GM23338 (cell line): ENCODE measurements at regions not wholly inside any gene's neighbourhood (a gene's known extent, or its start where the extent isn't known, plus 50 kb on each side); places are given as distances from the start of the nearest gene placed in this dataset.
A peak's percentile ranks its signal among the peaks of the same experiment; 100 is the strongest.

Experiments used
- ATAC-seq: fragments of 200-7000 bp; cut with Tn5 transposase; 3 replicates; pipeline ENCODE4 v1.9.1; 2020
- DNase-seq: peaks from one replicate; pipeline ENCODE4 v3.0.0-alpha.2; 2015; ENCODE audit warnings: low spot score
- H2AFZ ChIP-seq: fragments of 200-600 bp; sonication (generic); 2 replicates; pipeline ENCODE4 v1.8.0; 2016; ENCODE audit warnings: antibody characterized with exemption, mild to moderate bottlenecking, moderate library complexity
- H3F3A ChIP-seq: fragments of 200-600 bp; sonication (generic); replicated peaks from 2 replicates; pipeline ENCODE4 v1.8.0; 2017; ENCODE audit warnings: antibody characterized with exemption, mixed run types, low read depth
- H3K27ac ChIP-seq: fragments of 200-600 bp; sonication (generic); 2 replicates; pipeline ENCODE4 v1.6.1; 2016; ENCODE audit warnings: low read depth
- H3K27me3 ChIP-seq: fragments of 200-600 bp; sonication (generic); 2 replicates; pipeline ENCODE4 v1.8.0; 2016; ENCODE audit warnings: mild to moderate bottlenecking, mixed run types, moderate library complexity; ENCODE audit not compliant: insufficient read depth
- H3K36me3 ChIP-seq: fragments of 200-600 bp; sonication (generic); 2 replicates; pipeline ENCODE4 v1.8.0; 2016; ENCODE audit warnings: mild to moderate bottlenecking; ENCODE audit not compliant: insufficient read depth
- H3K4me1 ChIP-seq: fragments of 200-600 bp; sonication (generic); 2 replicates; pipeline ENCODE4 v1.8.0; 2016; ENCODE audit warnings: mild to moderate bottlenecking, moderate library complexity; ENCODE audit not compliant: insufficient read depth
- H3K4me2 ChIP-seq: fragments of 200-600 bp; sonication (generic); 2 replicates; pipeline ENCODE4 v1.7.1; 2017; ENCODE audit warnings: mixed run types
- H3K4me3 ChIP-seq: fragments of 200-600 bp; sonication (generic); 2 replicates; pipeline ENCODE4 v1.6.1; 2016; ENCODE audit warnings: mixed run types
- H3K79me2 ChIP-seq: fragments of 200-600 bp; sonication (generic); replicated peaks from 2 replicates; pipeline ENCODE4 v1.8.0; 2017; ENCODE audit warnings: mild to moderate bottlenecking; ENCODE audit not compliant: insufficient read depth
- H3K9me2 ChIP-seq: fragments of 200-600 bp; sonication (generic); 2 replicates; pipeline ENCODE4 v1.8.0; 2017; ENCODE audit not compliant: insufficient read depth
- H4K20me1 ChIP-seq: fragments of 200-600 bp; sonication (generic); replicated peaks from 2 replicates; pipeline ENCODE4 v1.8.0; 2017; ENCODE audit warnings: mild to moderate bottlenecking; ENCODE audit not compliant: insufficient read depth
- H3K27ac Mint-ChIP-seq: 2 replicates; pipeline ENCODE4 v1.8.0; 2020; ENCODE audit warnings: inconsistent platforms, mild to moderate bottlenecking, moderate library complexity, mixed read lengths
- H3K27me3 Mint-ChIP-seq: 3 replicates; pipeline ENCODE4 v1.8.0; 2022; ENCODE audit warnings: low read depth, mild to moderate bottlenecking, moderate library complexity, mixed read lengths, inconsistent platforms; ENCODE audit not compliant: insufficient read depth, poor library complexity
- H3K36me3 Mint-ChIP-seq: 3 replicates; pipeline ENCODE4 v1.8.0; 2021; ENCODE audit warnings: low read depth, mild to moderate bottlenecking, inconsistent platforms, moderate library complexity, mixed read lengths
- H3K4me1 Mint-ChIP-seq: 3 replicates; pipeline ENCODE4 v1.8.0; 2020; ENCODE audit warnings: mild to moderate bottlenecking, inconsistent platforms, mixed read lengths
- H3K4me3 Mint-ChIP-seq: 3 replicates; pipeline ENCODE4 v1.8.0; 2021; ENCODE audit warnings: moderate library complexity, mild to moderate bottlenecking, inconsistent platforms, mixed read lengths
- H3K9me3 Mint-ChIP-seq: 3 replicates; pipeline ENCODE4 v1.8.0; 2020; ENCODE audit warnings: moderate library complexity, mild to moderate bottlenecking, inconsistent platforms, mixed read lengths
- EZH2 ChIP-seq: fragments of 200-600 bp; sonication (generic); IDR thresholded peaks from one replicate; pipeline ENCODE4 v1.8.0; 2017; ENCODE audit warnings: antibody characterized with exemption, mild to moderate bottlenecking, low read depth; ENCODE audit not compliant: unreplicated experiment
- JUNB ChIP-seq: IDR thresholded peaks from one replicate; pipeline ENCODE4 v1.6.1; 2016; ENCODE audit warnings: antibody characterized with exemption; ENCODE audit not compliant: unreplicated experiment
- NANOG ChIP-seq: IDR thresholded peaks from 2 replicates; pipeline ENCODE4 v1.6.1; 2016; ENCODE audit warnings: antibody characterized with exemption, borderline replicate concordance
- POLR2AphosphoS5 ChIP-seq: IDR thresholded peaks from 2 replicates; pipeline ENCODE4 v1.6.1; 2016; ENCODE audit warnings: antibody characterized with exemption, low read depth
- ZNF114 ChIP-seq: fragments of 250-450 bp; sonication (Bioruptor Pico); IDR thresholded peaks from 2 replicates; pipeline ENCODE4 v1.5.0; 2020; ENCODE audit warnings: mild to moderate bottlenecking, moderate library complexity
- TF ChIP-seq, protein P1 (sequence below): fragments of 250-450 bp; sonication (Bioruptor Pico); IDR thresholded peaks from 2 replicates; pipeline ENCODE4 v1.5.0; 2020; ENCODE audit warnings: mild to moderate bottlenecking, moderate library complexity
- TF ChIP-seq, protein P2 (sequence below): IDR thresholded peaks from one replicate; pipeline ENCODE4 v1.6.1; 2018; ENCODE audit warnings: antibody characterized with exemption; ENCODE audit not compliant: unreplicated experiment

DNA sequence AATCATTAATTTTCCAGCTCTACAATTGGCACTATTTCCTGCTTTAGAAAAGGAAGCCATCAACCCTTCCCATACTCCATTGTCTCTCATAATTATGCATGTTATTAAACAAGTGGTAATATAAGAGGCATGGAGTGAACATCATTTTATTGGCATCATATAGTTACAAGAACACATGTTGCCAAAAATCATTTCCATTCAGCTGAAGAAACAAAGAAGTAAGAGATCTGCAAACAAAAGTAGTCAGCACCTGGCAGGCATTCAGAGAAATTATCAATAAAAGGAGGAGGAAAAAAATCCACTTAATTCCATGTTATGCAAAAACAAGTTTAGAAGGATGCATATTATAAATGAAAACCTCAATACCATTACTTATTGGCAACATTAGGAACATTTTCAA, 1208.2 kb upstream of the C9orf72 start (continued):
- TF ChIP-seq, protein P1, sequence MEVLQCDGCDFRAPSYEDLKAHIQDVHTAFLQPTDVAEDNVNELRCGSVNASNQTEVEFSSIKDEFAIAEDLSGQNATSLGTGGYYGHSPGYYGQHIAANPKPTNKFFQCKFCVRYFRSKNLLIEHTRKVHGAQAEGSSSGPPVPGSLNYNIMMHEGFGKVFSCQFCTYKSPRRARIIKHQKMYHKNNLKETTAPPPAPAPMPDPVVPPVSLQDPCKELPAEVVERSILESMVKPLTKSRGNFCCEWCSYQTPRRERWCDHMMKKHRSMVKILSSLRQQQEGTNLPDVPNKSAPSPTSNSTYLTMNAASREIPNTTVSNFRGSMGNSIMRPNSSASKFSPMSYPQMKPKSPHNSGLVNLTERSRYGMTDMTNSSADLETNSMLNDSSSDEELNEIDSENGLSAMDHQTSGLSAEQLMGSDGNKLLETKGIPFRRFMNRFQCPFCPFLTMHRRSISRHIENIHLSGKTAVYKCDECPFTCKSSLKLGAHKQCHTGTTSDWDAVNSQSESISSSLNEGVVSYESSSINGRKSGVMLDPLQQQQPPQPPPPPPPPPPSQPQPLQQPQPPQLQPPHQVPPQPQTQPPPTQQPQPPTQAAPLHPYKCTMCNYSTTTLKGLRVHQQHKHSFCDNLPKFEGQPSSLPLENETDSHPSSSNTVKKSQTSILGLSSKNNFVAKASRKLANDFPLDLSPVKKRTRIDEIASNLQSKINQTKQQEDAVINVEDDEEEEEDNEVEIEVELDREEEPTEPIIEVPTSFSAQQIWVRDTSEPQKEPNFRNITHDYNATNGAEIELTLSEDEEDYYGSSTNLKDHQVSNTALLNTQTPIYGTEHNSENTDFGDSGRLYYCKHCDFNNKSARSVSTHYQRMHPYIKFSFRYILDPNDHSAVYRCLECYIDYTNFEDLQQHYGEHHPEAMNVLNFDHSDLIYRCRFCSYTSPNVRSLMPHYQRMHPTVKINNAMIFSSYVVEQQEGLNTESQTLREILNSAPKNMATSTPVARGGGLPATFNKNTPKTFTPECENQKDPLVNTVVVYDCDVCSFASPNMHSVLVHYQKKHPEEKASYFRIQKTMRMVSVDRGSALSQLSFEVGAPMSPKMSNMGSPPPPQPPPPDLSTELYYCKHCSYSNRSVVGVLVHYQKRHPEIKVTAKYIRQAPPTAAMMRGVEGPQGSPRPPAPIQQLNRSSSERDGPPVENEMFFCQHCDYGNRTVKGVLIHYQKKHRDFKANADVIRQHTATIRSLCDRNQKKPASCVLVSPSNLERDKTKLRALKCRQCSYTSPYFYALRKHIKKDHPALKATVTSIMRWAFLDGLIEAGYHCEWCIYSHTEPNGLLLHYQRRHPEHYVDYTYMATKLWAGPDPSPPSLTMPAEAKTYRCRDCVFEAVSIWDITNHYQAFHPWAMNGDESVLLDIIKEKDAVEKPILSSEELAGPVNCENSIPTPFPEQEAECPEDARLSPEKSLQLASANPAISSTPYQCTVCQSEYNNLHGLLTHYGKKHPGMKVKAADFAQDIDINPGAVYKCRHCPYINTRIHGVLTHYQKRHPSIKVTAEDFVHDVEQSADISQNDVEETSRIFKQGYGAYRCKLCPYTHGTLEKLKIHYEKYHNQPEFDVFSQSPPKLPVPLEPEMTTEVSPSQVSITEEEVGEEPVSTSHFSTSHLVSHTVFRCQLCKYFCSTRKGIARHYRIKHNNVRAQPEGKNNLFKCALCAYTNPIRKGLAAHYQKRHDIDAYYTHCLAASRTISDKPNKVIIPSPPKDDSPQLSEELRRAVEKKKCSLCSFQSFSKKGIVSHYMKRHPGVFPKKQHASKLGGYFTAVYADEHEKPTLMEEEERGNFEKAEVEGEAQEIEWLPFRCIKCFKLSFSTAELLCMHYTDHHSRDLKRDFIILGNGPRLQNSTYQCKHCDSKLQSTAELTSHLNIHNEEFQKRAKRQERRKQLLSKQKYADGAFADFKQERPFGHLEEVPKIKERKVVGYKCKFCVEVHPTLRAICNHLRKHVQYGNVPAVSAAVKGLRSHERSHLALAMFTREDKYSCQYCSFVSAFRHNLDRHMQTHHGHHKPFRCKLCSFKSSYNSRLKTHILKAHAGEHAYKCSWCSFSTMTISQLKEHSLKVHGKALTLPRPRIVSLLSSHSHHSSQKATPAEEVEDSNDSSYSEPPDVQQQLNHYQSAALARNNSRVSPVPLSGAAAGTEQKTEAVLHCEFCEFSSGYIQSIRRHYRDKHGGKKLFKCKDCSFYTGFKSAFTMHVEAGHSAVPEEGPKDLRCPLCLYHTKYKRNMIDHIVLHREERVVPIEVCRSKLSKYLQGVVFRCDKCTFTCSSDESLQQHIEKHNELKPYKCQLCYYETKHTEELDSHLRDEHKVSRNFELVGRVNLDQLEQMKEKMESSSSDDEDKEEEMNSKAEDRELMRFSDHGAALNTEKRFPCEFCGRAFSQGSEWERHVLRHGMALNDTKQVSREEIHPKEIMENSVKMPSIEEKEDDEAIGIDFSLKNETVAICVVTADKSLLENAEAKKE (CRISPR knock-in tag): no peak
- no peak for TF ChIP-seq NANOG
- TF ChIP-seq EZH2: no peak

DNA sequence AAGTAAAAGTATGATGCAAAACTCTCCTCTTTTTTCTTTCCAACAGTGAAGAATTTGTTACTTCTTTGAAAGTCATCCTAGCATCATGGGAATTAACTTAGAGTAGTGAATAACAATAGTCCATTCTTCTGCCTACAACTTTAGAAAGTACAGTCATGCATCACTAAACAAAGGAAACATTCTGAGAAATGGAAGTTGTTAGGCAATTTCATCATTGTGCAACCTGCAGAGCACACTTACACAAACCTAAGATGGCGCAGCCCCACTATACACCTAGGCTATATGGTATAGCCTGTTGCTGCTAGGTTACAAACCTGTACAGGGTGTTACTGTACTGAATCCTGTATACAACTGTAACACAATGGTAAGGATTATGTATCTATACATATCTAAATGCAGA, 1209.3 kb upstream of the C9orf72 start:
- no peaks in the 10 kb centered on the region for H3K27me3 ChIP-seq
- no peak overlapping the region for H3K4me2 ChIP-seq
- no peak overlapping the region for H3K4me3 ChIP-seq
- H3K27ac Mint-ChIP-seq: 0 out of 2 replicates have a peak overlapping the region, but pooled peaks have one; percentile 12
- H3K4me1 Mint-ChIP-seq: peaks cover 24% of the 10 kb centered on the region
- H2AFZ ChIP-seq: no peak overlapping the region
- H3F3A ChIP-seq: no peaks in the 10 kb centered on the region
- H3K36me3 Mint-ChIP-seq: no peaks in the 10 kb centered on the region
- no peaks in the 10 kb centered on the region for H3K9me3 Mint-ChIP-seq
- no peaks in the 10 kb centered on the region for H3K9me2 ChIP-seq
- no peaks in the 10 kb centered on the region for H3K27me3 Mint-ChIP-seq
- no peak overlapping the region for H3K4me3 Mint-ChIP-seq
- H4K20me1 ChIP-seq: no peaks in the 10 kb centered on the region
- no peaks in the 10 kb centered on the region for H3K79me2 ChIP-seq
- DNase-seq (no peak), ATAC-seq (no peak)
- no peaks in the 10 kb centered on the region for H3K36me3 ChIP-seq
- H3K27ac ChIP-seq: no peak overlapping the region
- H3K4me1 ChIP-seq: no peaks in the 10 kb centered on the region
- TF ChIP-seq NANOG (no peak), POLR2AphosphoS5 (no peak), JUNB (no peak), ZNF114 (CRISPR knock-in tag) (no peak)
- TF ChIP-seq, protein P1 (CRISPR knock-in tag): no peak
- TF ChIP-seq, protein P2, sequence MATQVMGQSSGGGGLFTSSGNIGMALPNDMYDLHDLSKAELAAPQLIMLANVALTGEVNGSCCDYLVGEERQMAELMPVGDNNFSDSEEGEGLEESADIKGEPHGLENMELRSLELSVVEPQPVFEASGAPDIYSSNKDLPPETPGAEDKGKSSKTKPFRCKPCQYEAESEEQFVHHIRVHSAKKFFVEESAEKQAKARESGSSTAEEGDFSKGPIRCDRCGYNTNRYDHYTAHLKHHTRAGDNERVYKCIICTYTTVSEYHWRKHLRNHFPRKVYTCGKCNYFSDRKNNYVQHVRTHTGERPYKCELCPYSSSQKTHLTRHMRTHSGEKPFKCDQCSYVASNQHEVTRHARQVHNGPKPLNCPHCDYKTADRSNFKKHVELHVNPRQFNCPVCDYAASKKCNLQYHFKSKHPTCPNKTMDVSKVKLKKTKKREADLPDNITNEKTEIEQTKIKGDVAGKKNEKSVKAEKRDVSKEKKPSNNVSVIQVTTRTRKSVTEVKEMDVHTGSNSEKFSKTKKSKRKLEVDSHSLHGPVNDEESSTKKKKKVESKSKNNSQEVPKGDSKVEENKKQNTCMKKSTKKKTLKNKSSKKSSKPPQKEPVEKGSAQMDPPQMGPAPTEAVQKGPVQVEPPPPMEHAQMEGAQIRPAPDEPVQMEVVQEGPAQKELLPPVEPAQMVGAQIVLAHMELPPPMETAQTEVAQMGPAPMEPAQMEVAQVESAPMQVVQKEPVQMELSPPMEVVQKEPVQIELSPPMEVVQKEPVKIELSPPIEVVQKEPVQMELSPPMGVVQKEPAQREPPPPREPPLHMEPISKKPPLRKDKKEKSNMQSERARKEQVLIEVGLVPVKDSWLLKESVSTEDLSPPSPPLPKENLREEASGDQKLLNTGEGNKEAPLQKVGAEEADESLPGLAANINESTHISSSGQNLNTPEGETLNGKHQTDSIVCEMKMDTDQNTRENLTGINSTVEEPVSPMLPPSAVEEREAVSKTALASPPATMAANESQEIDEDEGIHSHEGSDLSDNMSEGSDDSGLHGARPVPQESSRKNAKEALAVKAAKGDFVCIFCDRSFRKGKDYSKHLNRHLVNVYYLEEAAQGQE: no peak
